Activated T-helper 2 cell treated with anti-CD3 and anti-CD28 coated beads, Interferon-gamma antibody, Interleukin-2, Interleukin-4, amounts not matched to agents 10 μg/mL and 5 μg/mL and 100 μg/mL, durations not matched to agents 14 hours and 24 hours and 36 hours (primary cell): ENCODE measurements at regions not wholly inside any gene's neighbourhood (a gene's known extent, or its start where the extent isn't known, plus 50 kb on each side); places are given as distances from the start of the nearest gene placed in this dataset.
"Not testable (repeated sequence)": the region's sequence is repeated elsewhere in the genome, so short reads cannot be mapped to it uniquely, and the experiment has no call there.

ENCODE experiments used
- DNase-seq: peaks from one replicate; pipeline ENCODE4 v3.0.0; 2021; ENCODE audit warnings: low spot score
- H3K27ac Mint-ChIP-seq: one replicate; pipeline ENCODE4 v1.8.0; 2021; ENCODE audit warnings: mixed read lengths
- H3K27me3 Mint-ChIP-seq: one replicate; pipeline ENCODE4 v1.8.0; 2021; ENCODE audit warnings: low read depth, mixed read lengths
- H3K36me3 Mint-ChIP-seq: one replicate; pipeline ENCODE4 v1.8.0; 2021; ENCODE audit warnings: low read depth, mixed read lengths
- H3K4me1 Mint-ChIP-seq: one replicate; pipeline ENCODE4 v1.8.0; 2021; ENCODE audit warnings: low read depth, mixed read lengths
- H3K4me3 Mint-ChIP-seq: one replicate; pipeline ENCODE4 v1.8.0; 2021; ENCODE audit warnings: low read depth, mild to moderate bottlenecking, moderate library complexity, mixed read lengths
- H3K9me3 Mint-ChIP-seq: one replicate; pipeline ENCODE4 v1.8.0; 2021; ENCODE audit warnings: mixed read lengths
- intact Hi-C: fragments of 100-400 bp; cut with micrococcal nuclease; formaldehyde crosslinking; loops from one replicate; pipeline ENCODE4 v1.15.1; 2023

DNA sequence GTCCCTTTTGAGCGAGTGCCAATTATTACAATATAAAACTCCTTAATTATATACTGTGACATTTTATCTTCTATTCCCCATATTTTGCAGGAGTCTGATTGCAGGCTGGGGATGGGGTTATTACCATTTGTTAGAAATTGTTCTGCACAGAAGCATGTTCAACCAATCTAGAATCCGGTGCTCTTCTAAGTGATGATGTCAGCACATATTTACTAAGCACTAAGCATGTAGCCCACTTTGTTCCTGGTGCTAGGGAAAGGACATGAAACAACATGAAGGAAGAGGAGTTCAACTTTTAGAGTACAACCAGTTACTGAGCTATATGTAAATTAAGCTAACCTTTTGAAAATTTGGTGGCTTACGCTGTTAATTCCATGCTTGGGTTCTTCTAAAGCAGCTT, 52.8 kb upstream of the IL1RAPL2 start:
- H3K36me3 Mint-ChIP-seq = no peaks in the 10 kb centered on the region
- no peak overlapping the region for H3K4me3 Mint-ChIP-seq
- no peak for DNase-seq
- H3K9me3 Mint-ChIP-seq = no peaks in the 10 kb centered on the region
- intact Hi-C loops = no loop called here
- no peak overlapping the region for H3K27ac Mint-ChIP-seq
- no peaks in the 10 kb centered on the region for H3K4me1 Mint-ChIP-seq
- no peaks in the 10 kb centered on the region for H3K27me3 Mint-ChIP-seq

DNA sequence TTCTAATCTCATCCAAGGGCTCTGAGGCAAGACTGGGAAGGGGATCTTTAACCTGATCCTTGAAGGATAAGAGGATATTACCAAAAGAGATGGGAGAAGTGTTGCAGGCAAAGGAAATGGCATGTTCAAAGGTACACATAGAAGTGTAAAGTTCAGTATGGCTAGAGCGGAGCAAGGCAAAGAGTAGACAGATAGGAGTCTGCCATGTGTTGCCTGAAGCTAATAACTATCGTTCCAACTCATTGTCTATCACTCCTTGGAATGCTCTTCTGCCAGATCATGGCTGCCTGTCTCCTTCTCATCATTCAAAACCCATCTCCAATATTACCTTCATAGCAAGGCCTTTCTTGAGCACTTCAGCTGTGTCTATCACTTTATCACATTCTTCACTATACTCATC, 55.2 kb upstream of the IL1RAPL2 start:
- no peaks in the 10 kb centered on the region for H3K27me3 Mint-ChIP-seq
- intact Hi-C loops = no loop called here
- no peaks in the 10 kb centered on the region for H3K36me3 Mint-ChIP-seq
- no peak overlapping the region for H3K27ac Mint-ChIP-seq
- H3K9me3 Mint-ChIP-seq = no peaks in the 10 kb centered on the region
- DNase-seq = no peak
- no peak overlapping the region for H3K4me3 Mint-ChIP-seq
- no peaks in the 10 kb centered on the region for H3K4me1 Mint-ChIP-seq

DNA sequence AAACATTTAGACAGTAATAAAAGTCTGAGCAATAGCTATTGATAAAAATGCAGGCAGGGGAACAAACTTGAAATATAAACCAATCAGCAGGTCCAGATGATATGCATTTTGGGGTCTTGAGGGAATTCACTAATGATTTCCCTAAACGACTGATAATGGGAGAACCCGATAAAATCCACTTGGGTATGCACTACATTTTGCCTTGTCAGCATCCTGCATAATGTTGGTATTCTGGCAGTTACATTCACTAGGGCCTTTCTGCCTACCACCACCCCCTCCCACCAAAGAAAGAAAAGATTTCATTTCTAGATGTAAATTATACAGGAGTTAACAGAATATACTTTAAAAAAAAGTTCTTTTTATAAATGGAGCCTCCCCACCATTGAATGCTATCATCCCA, 63.5 kb upstream of the IL1RAPL2 start:
- intact Hi-C loops = no loop called here
- H3K9me3 Mint-ChIP-seq = no peaks in the 10 kb centered on the region
- no peaks in the 10 kb centered on the region for H3K27me3 Mint-ChIP-seq
- H3K27ac Mint-ChIP-seq = no peak overlapping the region
- no peak for DNase-seq
- no peaks in the 10 kb centered on the region for H3K4me1 Mint-ChIP-seq
- H3K36me3 Mint-ChIP-seq = no peaks in the 10 kb centered on the region
- H3K4me3 Mint-ChIP-seq = no peak overlapping the region

DNA sequence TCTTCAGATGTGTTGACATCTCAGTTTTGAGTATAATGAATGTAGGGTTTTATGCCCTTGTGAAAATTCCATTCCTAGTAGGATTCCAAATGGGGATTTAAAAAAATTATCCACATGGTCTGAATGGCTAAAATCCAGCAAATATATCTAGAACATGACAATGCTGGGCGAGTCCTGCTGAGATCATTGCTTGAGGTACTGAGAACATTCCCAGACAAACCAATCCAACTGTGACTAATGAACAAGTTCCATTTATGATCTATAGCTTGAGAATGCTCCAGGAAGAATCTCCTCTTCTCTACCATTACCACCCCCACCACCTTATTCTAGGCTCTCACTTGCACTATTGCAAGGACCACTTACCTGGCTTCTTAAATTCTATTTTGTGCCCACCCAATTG, 77.2 kb upstream of the IL1RAPL2 start:
- Mint-ChIP-seq H3K27me3 (no peaks in the 10 kb centered on the region), H3K4me1 (no peaks in the 10 kb centered on the region), H3K36me3 (no peaks in the 10 kb centered on the region), H3K27ac (no peak overlapping the region), H3K9me3 (no peaks in the 10 kb centered on the region), H3K4me3 (no peak overlapping the region)
- no peak for DNase-seq
- intact Hi-C loops = no loop called here

DNA sequence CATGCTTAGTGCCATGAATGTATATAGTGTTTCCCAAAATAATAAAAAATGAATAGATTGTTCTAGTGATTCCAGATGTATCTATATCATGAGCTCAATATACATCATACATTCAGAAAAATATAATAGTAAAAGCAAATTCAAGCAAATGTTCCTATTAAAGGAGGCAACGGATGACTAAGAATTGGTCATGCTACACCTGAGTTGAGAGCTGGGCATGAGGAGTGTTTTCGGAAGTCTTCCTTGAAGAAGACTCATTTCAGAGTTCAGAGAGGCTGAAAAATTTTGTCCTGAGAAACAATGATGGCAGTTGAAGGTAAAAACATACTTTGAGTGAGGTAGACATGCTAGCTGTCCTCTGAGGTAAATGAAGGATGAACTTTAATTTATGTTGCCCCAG, 79.3 kb upstream of the IL1RAPL2 start:
- Mint-ChIP-seq H3K9me3 (no peaks in the 10 kb centered on the region), H3K27ac (no peak overlapping the region), H3K4me3 (no peak overlapping the region), H3K27me3 (no peaks in the 10 kb centered on the region), H3K4me1 (no peaks in the 10 kb centered on the region), H3K36me3 (no peaks in the 10 kb centered on the region)
- DNase-seq = no peak
- intact Hi-C loops = no loop called here

DNA sequence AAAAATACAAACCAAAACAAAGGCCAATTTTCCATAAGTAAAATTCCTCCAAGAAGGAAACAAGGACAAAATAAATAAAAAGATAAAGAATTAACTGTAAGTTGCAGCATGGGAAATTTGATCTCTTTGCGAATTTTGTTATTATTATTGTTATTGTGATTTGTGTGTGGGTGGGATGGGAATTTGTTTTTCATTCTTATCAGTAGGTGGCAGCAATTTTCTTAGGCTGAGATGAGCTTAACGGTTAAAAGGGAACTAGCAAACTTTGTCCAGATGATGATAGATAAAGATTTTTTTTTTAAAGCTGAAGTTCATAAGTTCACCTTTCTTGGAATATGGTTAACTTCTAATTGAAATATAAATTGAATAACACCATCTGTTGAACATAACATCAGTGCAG, 83.2 kb upstream of the IL1RAPL2 start:
- Mint-ChIP-seq H3K27me3 (no peaks in the 10 kb centered on the region), H3K9me3 (no peaks in the 10 kb centered on the region), H3K4me3 (no peak overlapping the region), H3K36me3 (no peaks in the 10 kb centered on the region), H3K27ac (no peak overlapping the region), H3K4me1 (no peaks in the 10 kb centered on the region)
- intact Hi-C loops = no loop called here
- DNase-seq = no peak

DNA sequence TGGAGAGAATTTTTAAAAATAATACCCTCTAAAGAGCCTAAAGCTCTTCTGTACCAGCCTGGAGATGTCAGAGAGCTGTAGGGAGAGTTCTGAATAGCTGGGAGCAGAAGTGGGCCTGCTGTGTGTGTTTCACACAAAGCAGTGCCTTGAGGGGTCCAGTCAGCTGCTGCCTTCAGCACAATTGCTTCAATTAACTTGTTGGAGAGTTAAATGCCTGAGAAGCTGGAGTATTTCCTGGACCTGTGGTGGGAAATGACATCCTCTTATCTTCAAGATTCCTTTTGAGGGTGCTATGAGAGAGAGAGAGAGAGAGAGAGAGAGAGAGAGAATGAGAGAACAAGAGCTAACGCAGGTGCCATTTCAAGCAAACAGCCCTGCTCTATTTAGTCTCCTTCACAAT, 96.2 kb upstream of the IL1RAPL2 start:
- Mint-ChIP-seq H3K27me3 (no peaks in the 10 kb centered on the region), H3K36me3 (no peaks in the 10 kb centered on the region), H3K4me1 (no peaks in the 10 kb centered on the region), H3K27ac (no peak overlapping the region), H3K9me3 (no peaks in the 10 kb centered on the region), H3K4me3 (no peak overlapping the region)
- DNase-seq = no peak
- intact Hi-C loops = no loop called here

DNA sequence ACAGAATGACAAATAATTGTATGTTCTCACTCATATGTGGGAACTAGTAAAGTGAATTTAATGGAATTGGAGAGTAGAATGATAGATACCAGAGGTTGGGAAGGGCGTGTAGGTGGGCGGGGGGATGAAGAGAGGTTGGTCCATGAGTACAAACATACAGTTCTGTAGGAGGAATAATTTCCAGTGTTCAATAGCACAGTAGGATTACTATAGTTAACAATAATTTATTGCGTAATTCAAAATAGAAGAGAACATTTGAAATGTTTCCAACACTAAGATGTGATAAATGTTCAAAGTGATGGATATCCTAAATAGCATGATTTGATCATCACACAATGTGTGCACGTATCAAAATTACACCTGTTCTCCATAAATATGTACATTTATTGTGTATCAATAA, 106.2 kb upstream of the IL1RAPL2 start:
- no peaks in the 10 kb centered on the region for H3K9me3 Mint-ChIP-seq
- DNase-seq = no peak
- H3K4me1 Mint-ChIP-seq = no peaks in the 10 kb centered on the region
- intact Hi-C loops = no loop called here
- H3K27ac Mint-ChIP-seq = no peak overlapping the region
- no peak overlapping the region for H3K4me3 Mint-ChIP-seq
- no peaks in the 10 kb centered on the region for H3K27me3 Mint-ChIP-seq
- H3K36me3 Mint-ChIP-seq = no peaks in the 10 kb centered on the region

DNA sequence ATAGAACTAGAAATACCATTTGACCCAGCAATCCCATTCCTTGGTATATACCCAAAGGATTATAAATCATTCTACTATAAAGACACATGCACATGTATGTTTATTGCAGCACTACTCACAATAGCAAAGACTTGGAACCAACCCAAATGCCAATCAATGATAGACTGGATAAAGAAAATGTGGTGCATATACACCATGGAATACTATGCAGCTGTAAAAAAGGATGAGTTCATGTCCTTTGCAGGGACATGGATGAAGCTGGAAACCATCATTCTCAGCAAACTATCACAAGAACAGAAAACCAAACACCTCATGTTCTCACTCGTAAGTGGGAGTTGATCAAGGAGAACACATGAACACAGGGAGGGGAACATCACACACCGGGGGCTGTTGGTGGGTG, 108.9 kb upstream of the IL1RAPL2 start:
- DNase-seq, H3K4me1 Mint-ChIP-seq, H3K9me3 Mint-ChIP-seq, H3K27ac Mint-ChIP-seq, intact Hi-C loops, H3K36me3 Mint-ChIP-seq, H3K4me3 Mint-ChIP-seq, H3K27me3 Mint-ChIP-seq: not testable (repeated sequence)

DNA sequence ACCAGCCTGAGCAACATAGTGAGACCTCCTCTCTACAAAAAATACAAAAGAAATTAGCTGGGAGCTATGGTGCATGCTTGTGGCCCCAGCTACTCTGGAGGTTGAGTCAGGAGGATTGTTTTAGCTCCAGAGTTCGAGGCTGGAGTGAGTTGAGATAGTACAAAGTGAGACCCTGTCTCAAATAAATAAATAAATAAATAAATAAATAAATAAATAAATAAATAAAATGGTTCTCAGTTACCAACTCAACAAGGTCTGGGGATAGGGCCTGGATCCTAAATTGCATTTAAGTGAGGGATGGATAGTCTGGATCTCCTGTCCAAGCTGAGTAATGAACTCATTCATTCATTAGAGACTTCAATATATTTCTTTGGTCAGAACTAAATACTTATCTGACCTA, 115.7 kb upstream of the IL1RAPL2 start:
- no peak for DNase-seq
- intact Hi-C loops = no loop called here
- H3K9me3 Mint-ChIP-seq = no peaks in the 10 kb centered on the region
- H3K27me3 Mint-ChIP-seq = no peaks in the 10 kb centered on the region
- no peak overlapping the region for H3K27ac Mint-ChIP-seq
- H3K4me1 Mint-ChIP-seq = no peaks in the 10 kb centered on the region
- H3K36me3 Mint-ChIP-seq = no peaks in the 10 kb centered on the region
- H3K4me3 Mint-ChIP-seq = no peak overlapping the region

DNA sequence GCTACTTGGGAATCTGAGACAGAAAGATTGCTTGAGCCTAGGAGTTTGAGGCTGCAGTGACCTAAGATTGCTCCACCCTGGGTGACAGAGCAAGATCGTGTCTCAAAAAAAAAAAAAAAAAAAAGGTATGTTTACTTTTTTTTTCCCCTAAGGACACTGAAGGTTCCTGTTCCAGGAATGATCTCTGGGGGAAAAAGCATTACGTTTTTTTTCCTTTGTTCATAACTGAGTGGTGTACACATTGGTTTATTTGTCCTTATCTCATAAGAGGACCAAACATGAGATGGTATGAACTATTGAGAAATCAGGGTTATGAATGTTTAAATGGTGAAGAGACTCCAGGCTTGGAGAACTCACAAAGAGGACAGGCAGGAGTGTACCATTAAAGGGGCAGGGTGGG, 120.4 kb upstream of the IL1RAPL2 start:
- DNase-seq = no peak
- H3K36me3 Mint-ChIP-seq = no peaks in the 10 kb centered on the region
- no peaks in the 10 kb centered on the region for H3K4me1 Mint-ChIP-seq
- no peak overlapping the region for H3K27ac Mint-ChIP-seq
- no peaks in the 10 kb centered on the region for H3K9me3 Mint-ChIP-seq
- intact Hi-C loops = no loop called here
- no peaks in the 10 kb centered on the region for H3K27me3 Mint-ChIP-seq
- no peak overlapping the region for H3K4me3 Mint-ChIP-seq

DNA sequence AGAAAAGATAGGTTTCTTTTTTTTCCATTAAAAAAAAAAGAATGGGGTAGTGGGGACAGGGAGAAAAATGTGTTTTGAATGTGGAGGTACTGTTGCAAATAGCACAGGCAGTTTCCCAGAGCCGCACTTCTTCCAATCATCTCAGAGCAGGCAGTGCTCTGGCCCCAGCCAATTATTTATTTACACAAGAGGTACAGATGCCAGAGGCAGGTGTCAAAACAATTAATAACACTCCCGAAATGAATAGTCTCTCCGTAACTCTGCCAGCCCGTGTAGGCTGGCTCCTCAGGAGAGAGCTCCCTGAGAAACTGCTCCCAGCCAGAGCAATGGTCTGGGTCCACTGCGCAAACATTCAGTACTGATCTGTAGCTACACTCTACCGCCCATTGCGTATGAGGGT, 130.8 kb upstream of the IL1RAPL2 start:
- no peaks in the 10 kb centered on the region for H3K4me1 Mint-ChIP-seq
- H3K27me3 Mint-ChIP-seq = no peaks in the 10 kb centered on the region
- DNase-seq = no peak
- no peak overlapping the region for H3K27ac Mint-ChIP-seq
- no peak overlapping the region for H3K4me3 Mint-ChIP-seq
- no peaks in the 10 kb centered on the region for H3K9me3 Mint-ChIP-seq
- H3K36me3 Mint-ChIP-seq = no peaks in the 10 kb centered on the region
- intact Hi-C loops = no loop called here

DNA sequence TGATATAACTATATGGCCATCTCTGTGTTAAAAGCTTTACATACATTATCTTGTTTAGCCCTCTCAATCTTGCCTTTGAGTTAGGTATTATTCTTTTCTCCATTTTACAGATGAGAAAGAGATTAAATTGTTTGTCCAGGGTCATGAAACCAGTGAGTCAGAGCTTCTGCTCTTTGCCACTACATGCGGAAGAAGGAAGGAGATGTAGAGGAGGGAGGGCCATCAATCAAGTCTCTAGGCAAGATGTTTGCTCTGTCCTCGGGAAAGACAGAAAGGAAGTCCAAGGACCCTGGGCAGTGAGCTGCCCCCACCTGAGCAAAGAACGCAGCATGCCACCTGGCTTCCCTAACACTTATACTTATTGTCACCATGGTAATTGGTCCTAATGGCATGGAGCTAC, 133.7 kb upstream of the IL1RAPL2 start:
- Mint-ChIP-seq H3K27me3 (no peaks in the 10 kb centered on the region), H3K36me3 (no peaks in the 10 kb centered on the region), H3K9me3 (no peaks in the 10 kb centered on the region), H3K4me3 (no peak overlapping the region), H3K27ac (no peak overlapping the region), H3K4me1 (no peaks in the 10 kb centered on the region)
- DNase-seq = no peak
- intact Hi-C loops = no loop called here

DNA sequence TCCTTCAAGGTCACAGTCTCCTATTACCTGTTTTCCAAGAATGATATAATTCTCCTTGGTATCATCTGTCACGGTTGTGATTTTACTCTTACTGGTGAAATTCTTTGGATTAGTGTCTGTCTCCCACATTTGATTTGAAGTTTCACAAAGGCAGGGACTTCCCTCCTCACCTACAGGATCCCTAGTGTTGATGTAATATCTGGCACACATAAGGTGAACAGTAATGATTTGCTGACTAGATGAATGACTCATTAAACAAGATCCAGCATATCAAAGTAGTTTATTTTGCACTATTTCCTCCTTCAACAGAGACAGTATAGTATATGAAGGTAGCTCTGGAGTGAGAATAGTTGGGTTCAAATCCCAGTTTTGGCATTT, 135.3 kb upstream of the IL1RAPL2 start:
- Mint-ChIP-seq H3K27me3 (no peaks in the 10 kb centered on the region), H3K36me3 (no peaks in the 10 kb centered on the region), H3K9me3 (no peaks in the 10 kb centered on the region), H3K27ac (no peak overlapping the region), H3K4me3 (no peak overlapping the region), H3K4me1 (no peaks in the 10 kb centered on the region)
- DNase-seq = no peak
- intact Hi-C loops = no loop called here
